HUDEP-2 (cell line): ENCODE measurements at regions not wholly inside any gene's neighbourhood (a gene's known extent, or its start where the extent isn't known, plus 50 kb on each side); places are given as distances from the start of the nearest gene placed in this dataset.

Experiments
- DNase-seq, 76 experiments: peaks; one replicate each; lab custom pipeline; 2025; ENCODE audit not compliant: unreplicated experiment in 76 of 76; lab: John Stamatoyannopoulos, UW

- no peak for DNase-seq
These were observed 224.2 kb downstream of the RBM43 start for GRCh38 chr2:151037434-151037833.

GRCh38 chr2:151033271-151034248 is 228.1 kb downstream of the RBM43 start:
- DNase-seq = no peak

GRCh38 chr2:151032741-151033191 is 228.9 kb downstream of the RBM43 start:
- DNase-seq = no peak

- DNase-seq = peak in 2 of 76 experiments; percentile 5
These were observed 230.9 kb downstream of the RBM43 start for GRCh38 chr2:151030663-151031230.

GRCh38 chr2:151029406-151030157 is 232.1 kb downstream of the RBM43 start:
- no peak for DNase-seq

- DNase-seq = no peak
These were observed 232.9 kb downstream of the RBM43 start for GRCh38 chr2:151028691-151029176.

- no peak for DNase-seq
These were observed 234.5 kb downstream of the RBM43 start for GRCh38 chr2:151027151-151027550.

GRCh38 chr2:151025816-151026215 is 235.8 kb downstream of the RBM43 start:
- no peak for DNase-seq

GRCh38 chr2:151024696-151025251 is 236.9 kb downstream of the RBM43 start:
- no peak for DNase-seq

- DNase-seq = no peak
These were observed 239.8 kb downstream of the RBM43 start for GRCh38 chr2:151021747-151022452.

- no peak for DNase-seq
These were observed 241.3 kb downstream of the RBM43 start for GRCh38 chr2:151020411-151020810.

- no peak for DNase-seq
These were observed 252.1 kb downstream of the RBM43 start for GRCh38 chr2:151009437-151010175.

- DNase-seq = no peak
These were observed 254.3 kb downstream of the RBM43 start for GRCh38 chr2:151007365-151007764.

GRCh38 chr2:151002959-151003600 is 258.6 kb downstream of the RBM43 start:
- DNase-seq = no peak

GRCh38 chr2:150997702-150998440 is 263.8 kb downstream of the RBM43 start:
- DNase-seq = no peak

- DNase-seq = no peak
These were observed 264.6 kb downstream of the RBM43 start for GRCh38 chr2:150997066-150997465.

GRCh38 chr2:150994076-150994475 is 267.6 kb downstream of the RBM43 start:
- DNase-seq = no peak

GRCh38 chr2:150989969-150990368 is 271.7 kb downstream of the RBM43 start:
- no peak for DNase-seq
